ENCODE measurements at regions not wholly inside any gene's neighbourhood (a gene's known extent, or its start where the extent isn't known, plus 50 kb on each side); places are given as distances from the start of the nearest gene placed in this dataset.
A peak's percentile ranks its signal among the peaks of the same experiment; 100 is the strongest.

- DNase-seq (ENCODE audit: low read depth in 2 of 2), result no peak
These were observed 83.3 kb upstream of the PRDM11 start for GRCh38 chr11:45062974-45063635.

- no peak for DNase-seq (ENCODE audit: low read depth in 2 of 2)
These were observed 82.8 kb upstream of the PRDM11 start for GRCh38 chr11:45063669-45064068.

GRCh38 chr11:45067966-45068365, 78.5 kb upstream of the PRDM11 start:
- DNase-seq (ENCODE audit: low read depth in 2 of 2), result no peak

GRCh38 chr11:45071232-45071631, 75.2 kb upstream of the PRDM11 start:
- no peak for DNase-seq (ENCODE audit: low read depth in 2 of 2)

GRCh38 chr11:45073685-45074141, 72.7 kb upstream of the PRDM11 start:
- no peak for DNase-seq (ENCODE audit: low read depth in 2 of 2)

GRCh38 chr11:45075519-45075918, 70.9 kb upstream of the PRDM11 start:
- no peak for DNase-seq (ENCODE audit: low read depth in 2 of 2)

GRCh38 chr11:45075952-45076351, 70.5 kb upstream of the PRDM11 start:
- DNase-seq (ENCODE audit: low read depth in 2 of 2), result no peak

- no peak for DNase-seq (ENCODE audit: low read depth in 2 of 2)
These were observed 69.7 kb upstream of the PRDM11 start for GRCh38 chr11:45076761-45077160.

GRCh38 chr11:45078236-45079074, 68.0 kb upstream of the PRDM11 start:
- no peak for DNase-seq (ENCODE audit: low read depth in 2 of 2)

- DNase-seq (ENCODE audit: low read depth in 2 of 2), result no peak
These were observed 67.4 kb upstream of the PRDM11 start for GRCh38 chr11:45079075-45079444.

GRCh38 chr11:45079567-45079942, 66.9 kb upstream of the PRDM11 start:
- no peak for DNase-seq (ENCODE audit: low read depth in 2 of 2)

GRCh38 chr11:45079943-45080719, 66.3 kb upstream of the PRDM11 start:
- DNase-seq (ENCODE audit: low read depth in 2 of 2), result peak; percentile 22 to 31

GRCh38 chr11:45082744-45083543, 63.5 kb upstream of the PRDM11 start:
- no peak for DNase-seq (ENCODE audit: low read depth in 2 of 2)

- no peak for DNase-seq (ENCODE audit: low read depth in 2 of 2)
These were observed 62.8 kb upstream of the PRDM11 start for GRCh38 chr11:45083544-45084087.

- no peak for DNase-seq (ENCODE audit: low read depth in 2 of 2)
These were observed 60.6 kb upstream of the PRDM11 start for GRCh38 chr11:45085646-45086501.

- DNase-seq (ENCODE audit: low read depth in 2 of 2), result no peak
These were observed 59.9 kb upstream of the PRDM11 start for GRCh38 chr11:45086526-45086925.

- no peak for DNase-seq (ENCODE audit: low read depth in 2 of 2)
These were observed 59.1 kb upstream of the PRDM11 start for GRCh38 chr11:45087086-45087899.

- DNase-seq (ENCODE audit: low read depth in 2 of 2), result no peak
These were observed 58.6 kb upstream of the PRDM11 start for GRCh38 chr11:45087900-45088160.

GRCh38 chr11:45089251-45089650, 57.2 kb upstream of the PRDM11 start:
- DNase-seq (ENCODE audit: low read depth in 2 of 2), result no peak
